SKM-1 (cell line): ENCODE measurements at regions not wholly inside any gene's neighbourhood (a gene's known extent, or its start where the extent isn't known, plus 50 kb on each side); places are given as distances from the start of the nearest gene placed in this dataset.

Source experiments
- DNase-seq: peaks from one replicate; lab custom pipeline; 2025; ENCODE audit not compliant: unreplicated experiment; lab: John Stamatoyannopoulos, UW

GRCh38 chr19:31164791-31165251 lies 184.4 kb downstream of the TSHZ3 start:
- no peak for DNase-seq

DNA sequence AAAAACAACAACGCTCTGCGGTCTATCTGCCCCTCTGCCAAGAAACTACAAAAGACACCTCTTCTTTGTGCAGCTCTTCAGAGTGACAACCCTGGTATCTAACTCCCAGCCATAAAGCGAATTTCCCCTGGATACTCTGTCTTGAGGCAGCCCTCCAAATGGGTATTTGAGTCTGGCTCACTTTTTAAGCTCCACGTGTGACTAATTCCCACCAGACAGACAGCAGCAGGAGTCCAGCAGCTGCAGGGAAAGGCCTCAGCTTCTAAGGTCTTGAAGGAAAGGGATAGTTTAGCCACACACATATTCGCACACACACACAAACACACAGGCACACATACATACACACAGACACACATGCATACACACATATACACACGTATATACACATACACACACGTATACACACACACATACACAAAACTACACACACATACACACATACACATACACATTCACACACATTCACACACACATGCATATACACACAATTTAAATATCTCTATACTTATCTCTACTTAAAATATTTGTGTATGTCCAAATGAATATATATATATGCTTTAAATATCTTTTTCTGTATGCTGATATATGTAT lies 188.8 kb downstream of the TSHZ3 start:
- no peak for DNase-seq

DNA sequence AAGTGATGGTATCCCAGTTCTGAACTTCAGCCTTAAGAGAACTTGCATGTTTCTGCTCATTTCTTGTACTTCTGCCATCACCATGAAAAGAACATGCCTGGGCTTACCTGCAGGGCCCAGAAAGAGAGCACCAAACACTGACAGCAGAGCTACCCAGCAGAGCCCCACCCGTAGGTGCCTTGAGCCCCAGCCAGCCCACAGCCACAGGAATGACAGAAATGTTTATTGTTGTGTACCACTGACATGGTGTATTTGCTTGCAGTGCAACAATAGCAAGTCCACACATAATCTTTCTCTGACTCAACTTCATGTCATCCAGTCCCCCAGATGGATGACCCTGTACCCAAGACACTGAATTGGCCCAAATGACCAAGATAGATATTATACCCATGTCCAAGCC lies 195.2 kb downstream of the TSHZ3 start:
- DNase-seq, result no peak

DNA sequence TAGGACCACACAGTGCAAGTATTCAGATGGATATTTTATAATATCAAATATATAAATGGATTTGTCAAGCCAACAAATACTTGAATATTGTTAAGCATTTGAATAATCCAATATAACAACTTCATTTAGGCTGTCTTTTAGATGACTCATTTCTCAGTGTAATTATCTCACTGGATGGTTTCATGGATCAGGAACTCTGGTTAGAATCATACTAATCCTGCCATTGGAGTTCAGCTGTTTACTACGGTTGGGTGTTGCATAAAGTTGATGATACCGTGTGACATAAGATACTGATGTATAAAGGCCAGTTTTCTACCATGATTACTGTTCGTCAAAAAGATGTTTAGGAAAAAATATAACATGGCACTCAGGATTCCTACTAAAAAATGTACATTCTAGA lies 196.3 kb downstream of the TSHZ3 start:
- no peak for DNase-seq

- no peak for DNase-seq
Observed at GRCh38 chr19:31149441-31149941, 199.7 kb downstream of the TSHZ3 start.

DNA sequence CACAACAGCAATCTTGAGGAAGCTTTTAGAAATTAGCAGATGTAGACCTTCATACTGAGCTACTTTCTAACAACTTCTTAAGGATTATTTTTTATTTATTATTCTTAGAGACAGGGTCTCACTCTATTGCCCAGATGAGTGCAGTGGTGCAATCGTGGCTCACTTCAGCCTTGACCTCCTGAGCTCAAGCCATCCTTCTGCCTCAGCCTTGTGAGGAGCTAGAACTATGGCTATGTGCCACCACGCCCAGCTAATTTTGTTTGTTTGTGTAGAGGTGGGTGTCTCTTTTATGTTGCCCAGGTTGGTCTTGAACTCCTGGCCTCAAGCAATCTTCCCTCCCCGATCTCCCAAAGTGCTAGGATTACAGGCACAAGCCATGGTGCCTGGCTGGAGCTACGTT lies 200.6 kb downstream of the TSHZ3 start:
- no peak for DNase-seq

DNA sequence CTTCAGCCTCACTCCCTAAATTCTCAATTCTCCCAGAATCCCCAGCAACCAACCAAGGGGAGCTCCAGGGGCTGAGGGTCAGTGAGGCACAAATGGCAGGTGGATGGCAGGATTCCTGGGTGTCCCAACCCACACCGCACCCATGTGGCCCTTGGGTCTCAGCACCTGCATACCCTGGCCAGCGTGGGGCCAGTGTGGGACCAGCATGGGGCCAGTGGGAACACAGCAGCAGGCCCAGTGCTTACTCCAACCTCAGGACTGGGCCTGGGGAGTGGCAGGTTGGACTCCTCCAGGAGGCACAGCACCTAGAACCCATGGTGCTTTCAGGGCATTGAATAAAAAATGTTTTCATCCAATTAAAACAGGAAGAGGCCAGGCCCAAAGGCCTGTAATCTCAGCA lies 202.0 kb downstream of the TSHZ3 start:
- no peak for DNase-seq

DNA sequence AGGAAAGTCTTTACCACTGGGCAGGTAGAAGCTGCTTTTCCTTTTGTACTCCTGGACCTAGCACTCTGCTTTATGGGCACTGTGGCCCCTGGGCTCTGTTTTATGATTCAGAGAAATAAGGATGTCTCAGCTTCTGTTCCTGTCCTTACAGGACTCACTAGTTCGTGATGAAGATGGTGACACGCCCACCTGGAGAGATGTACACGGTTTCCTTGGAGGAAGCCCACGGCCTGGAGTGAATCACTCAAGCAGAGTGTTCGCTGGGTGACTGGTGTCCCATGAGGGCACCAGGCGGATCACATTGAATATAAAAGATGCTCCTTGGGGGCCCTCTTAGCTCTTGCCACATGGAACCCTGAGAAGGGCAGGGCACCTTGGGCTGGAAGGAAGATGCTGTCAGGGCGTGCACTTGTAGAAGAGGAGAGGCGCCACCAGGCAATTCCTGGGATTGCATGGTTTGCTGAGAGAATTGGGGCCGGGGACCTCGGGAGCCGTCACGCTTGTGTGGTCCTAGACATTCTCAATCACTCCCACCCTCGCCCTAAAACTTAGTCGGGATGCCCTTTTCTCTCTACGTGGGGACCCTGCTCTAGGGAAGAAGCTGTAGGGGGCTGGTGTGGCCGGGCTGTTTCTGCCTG lies 202.6 kb downstream of the TSHZ3 start:
- DNase-seq, result no peak

DNA sequence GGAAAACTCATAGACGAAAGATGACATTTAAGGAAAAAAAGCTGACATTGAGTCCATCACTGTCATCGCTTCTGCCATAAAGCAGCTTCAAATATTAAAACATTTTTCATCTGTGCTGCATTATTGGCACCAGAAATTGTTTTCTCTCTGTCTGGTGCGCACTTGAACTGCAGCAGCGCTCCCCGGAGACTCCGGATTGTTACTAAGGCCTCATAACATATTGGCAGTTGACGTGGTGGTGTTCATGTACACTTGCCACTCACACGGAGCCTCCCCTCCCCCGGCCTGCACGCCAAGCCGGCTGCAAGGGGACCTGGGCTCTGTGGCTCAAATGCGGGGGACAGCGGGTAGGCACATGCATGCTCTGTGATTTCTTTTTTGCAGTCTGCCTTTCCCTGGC lies 203.2 kb downstream of the TSHZ3 start:
- no peak for DNase-seq

DNA sequence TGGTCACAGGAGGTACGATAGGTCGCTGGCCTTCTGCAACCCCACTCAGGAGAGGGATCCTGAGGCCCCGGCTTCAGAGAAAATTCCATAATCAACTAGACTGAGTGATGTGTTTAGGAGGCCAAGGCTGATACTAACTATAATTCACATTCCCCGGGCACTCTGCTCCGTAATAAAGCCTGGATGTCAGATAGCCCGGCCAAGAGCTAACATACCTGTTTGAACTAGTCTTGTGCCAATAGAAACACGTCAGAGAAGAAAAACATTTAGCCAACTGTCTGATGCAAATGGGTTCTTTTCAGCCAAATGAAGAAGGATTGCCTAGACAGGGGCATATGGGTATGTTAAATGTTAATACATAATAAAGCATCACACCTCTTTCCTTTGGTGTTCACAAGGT lies 204.2 kb downstream of the TSHZ3 start:
- no peak for DNase-seq

DNA sequence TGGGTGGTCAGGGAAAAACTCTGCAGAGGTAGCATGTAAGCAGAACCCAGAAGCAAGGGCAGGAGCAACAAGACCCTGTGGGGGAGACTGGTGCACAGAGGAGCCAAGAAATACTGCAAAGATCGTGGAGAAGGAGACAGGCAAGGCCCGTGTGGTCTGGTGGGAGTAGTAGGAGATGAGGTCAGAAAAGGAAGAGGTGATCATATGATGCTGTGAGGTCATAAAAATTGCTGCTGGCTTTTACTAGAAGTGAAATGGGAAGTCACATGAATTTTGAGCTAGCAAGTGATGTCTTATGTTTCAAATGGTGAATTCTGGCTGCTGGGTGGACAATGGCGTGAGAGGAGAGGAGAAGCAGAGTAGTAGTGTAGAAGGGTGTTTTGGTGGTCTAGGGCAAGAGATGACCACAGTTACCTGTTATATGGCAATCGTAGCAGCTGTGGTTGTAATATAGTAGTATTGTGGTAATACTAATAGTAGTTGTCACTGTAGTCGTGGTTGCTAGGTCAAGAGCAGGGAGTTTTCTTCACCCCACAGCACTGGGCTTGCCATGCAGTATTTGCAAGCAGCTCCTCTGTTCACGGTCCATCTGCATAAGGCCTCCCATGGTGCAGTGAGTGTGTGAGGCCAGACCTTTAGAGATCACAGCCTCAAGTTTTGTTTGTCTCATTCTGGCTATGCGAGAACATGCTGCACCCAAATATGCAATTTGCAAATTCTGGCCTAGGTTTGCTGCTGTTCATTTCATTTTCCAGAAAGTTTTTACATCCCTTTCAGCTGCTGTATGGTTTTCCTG lies 205.0 kb downstream of the TSHZ3 start:
- DNase-seq, result no peak

GRCh38 chr19:31141301-31141700 lies 207.9 kb downstream of the TSHZ3 start:
- DNase-seq, result no peak

DNA sequence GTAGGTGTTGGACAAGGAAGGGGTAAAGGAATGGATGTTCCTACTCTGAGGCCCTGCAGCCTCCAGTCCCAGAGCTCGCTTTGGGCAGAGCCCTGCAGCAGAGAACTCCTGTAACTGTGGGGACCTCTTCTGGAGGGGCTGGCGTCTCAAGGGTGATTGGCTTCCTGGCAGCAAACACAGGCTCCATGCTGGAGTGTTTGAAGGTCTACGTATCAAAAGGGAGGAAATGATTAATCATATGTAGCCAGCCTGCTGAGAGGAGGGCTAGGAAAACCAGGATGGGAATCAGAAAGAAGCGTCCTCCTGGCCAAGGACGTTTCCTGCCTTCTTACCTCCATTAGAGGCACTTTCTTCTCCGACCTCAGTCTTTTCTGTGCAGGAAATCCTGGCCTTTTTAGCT lies 208.5 kb downstream of the TSHZ3 start:
- DNase-seq, result no peak

DNA sequence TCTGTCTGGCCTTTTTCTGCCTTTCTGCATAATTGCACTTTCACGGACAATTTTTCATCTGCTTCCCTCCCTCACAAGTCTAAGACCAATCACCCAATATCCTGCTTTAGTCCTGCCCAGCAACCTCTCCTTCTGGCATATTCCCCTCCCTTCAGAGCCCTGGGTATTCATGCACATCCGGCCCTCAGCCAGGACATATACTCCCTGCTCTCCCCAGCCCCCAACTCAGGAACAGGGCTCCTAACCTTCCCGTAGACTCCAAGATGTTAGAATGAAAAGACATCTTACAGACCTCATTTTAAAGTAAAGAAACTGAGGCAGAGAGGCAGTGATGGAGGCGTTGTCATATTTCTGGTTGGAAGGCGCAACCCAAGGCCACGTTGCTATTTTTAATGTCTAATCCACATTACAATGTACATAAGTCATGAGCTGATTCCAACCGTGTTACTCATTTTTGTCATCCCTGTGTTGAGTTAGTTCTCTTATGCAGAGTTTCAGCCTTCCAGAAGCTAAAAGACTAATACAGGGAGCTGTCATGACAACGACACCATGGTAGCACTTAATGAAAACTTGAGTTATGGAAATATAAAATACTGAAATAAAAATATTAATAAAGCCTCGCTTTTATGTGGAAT lies 209.2 kb downstream of the TSHZ3 start:
- no peak for DNase-seq

DNA sequence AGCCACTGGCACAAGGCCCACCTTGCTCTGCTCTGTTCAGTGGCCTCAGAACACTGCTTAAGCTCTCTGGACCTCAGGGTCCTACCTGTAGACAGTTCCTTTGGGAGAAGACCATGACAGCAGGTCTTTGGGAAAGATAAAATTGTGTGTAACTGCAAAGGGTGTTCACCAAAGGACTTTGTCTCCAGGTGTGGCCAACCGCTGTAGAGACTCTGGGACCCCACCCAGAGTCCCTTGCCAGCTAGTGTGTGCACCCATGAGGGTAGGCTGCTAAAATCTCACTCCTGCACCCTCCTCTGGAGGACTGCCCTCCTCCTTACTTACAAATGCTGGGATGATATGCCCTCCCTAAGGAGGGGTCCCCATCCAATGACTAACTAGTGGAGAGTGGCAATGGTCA lies 211.2 kb downstream of the TSHZ3 start:
- DNase-seq, result no peak

GRCh38 chr19:31135841-31136240 lies 213.4 kb downstream of the TSHZ3 start:
- no peak for DNase-seq

DNA sequence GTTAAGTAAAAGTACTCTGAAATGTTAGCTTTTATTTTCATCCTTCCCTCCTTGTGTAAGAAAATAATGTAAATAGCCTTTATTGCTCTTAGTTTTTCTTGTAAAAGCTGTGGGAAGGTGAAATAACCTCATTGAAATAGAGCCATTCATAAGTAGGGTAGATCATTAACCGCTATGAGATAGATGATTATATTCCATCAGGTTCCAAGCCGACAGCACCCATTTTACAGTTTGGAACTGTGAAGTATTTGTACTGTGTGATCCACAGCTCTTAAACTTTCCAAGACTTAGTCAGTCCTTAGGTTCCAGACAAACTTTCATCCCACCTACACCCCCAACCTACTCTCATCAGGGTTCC lies 216.5 kb downstream of the TSHZ3 start:
- no peak for DNase-seq

- DNase-seq, result no peak
Observed at GRCh38 chr19:31128291-31128690, 220.9 kb downstream of the TSHZ3 start.

- no peak for DNase-seq
Observed at GRCh38 chr19:31127134-31127967, 221.9 kb downstream of the TSHZ3 start.

GRCh38 chr19:31126236-31126635 lies 223.0 kb downstream of the TSHZ3 start:
- no peak for DNase-seq

- no peak for DNase-seq
Observed at GRCh38 chr19:31125071-31125470, 224.2 kb downstream of the TSHZ3 start.
